Loucy (cell line): ENCODE measurements at regions not wholly inside any gene's neighbourhood (a gene's known extent, or its start where the extent isn't known, plus 50 kb on each side); places are given as distances from the start of the nearest gene placed in this dataset.

Source experiments
- H2AFZ ChIP-seq: fragments of 200-600 bp; sonication (generic); 2 replicates; pipeline ENCODE4 v1.6.0; 2016; ENCODE audit warnings: antibody characterized with exemption, mild to moderate bottlenecking, low read length, moderate library complexity
- H3F3A ChIP-seq: fragments of 200-600 bp; 2 replicates; pipeline ENCODE4 v1.6.0; 2016; ENCODE audit warnings: antibody characterized with exemption, low read depth, mild to moderate bottlenecking
- H3K27me3 ChIP-seq: fragments of 200-600 bp; sonication (generic); 2 replicates; pipeline ENCODE4 v1.6.1; 2014; ENCODE audit warnings: low read length, mild to moderate bottlenecking; ENCODE audit not compliant: insufficient read depth, poor library complexity, severe bottlenecking
- H3K36me3 ChIP-seq: fragments of 200-600 bp; sonication (generic); 2 replicates; pipeline ENCODE4 v1.6.1; 2016; ENCODE audit warnings: low read length; ENCODE audit not compliant: insufficient read depth
- H3K4me1 ChIP-seq: fragments of 200-600 bp; sonication (generic); 2 replicates; pipeline ENCODE4 v1.5.1; 2014; ENCODE audit warnings: low read length, mild to moderate bottlenecking; ENCODE audit not compliant: insufficient read depth, poor library complexity, severe bottlenecking
- H3K4me2 ChIP-seq: fragments of 200-600 bp; sonication (generic); 2 replicates; pipeline ENCODE4 v1.6.0; 2014; ENCODE audit warnings: antibody characterized with exemption, low read length, low read depth, mild to moderate bottlenecking; ENCODE audit not compliant: poor library complexity, severe bottlenecking
- H3K4me3 ChIP-seq: fragments of 200-600 bp; sonication (generic); 2 replicates; pipeline ENCODE4 v1.5.1; 2014; ENCODE audit warnings: low read length, mild to moderate bottlenecking, mixed read lengths; ENCODE audit not compliant: poor library complexity, severe bottlenecking
- H3K79me2 ChIP-seq: fragments of 200-600 bp; sonication (generic); 2 replicates; pipeline ENCODE4 v1.6.1; 2014; ENCODE audit warnings: low read length; ENCODE audit not compliant: insufficient read depth
- H3K9ac ChIP-seq: fragments of 200-600 bp; sonication (generic); 2 replicates; pipeline ENCODE4 v1.6.0; 2014; ENCODE audit warnings: mild to moderate bottlenecking, low read depth, low read length, moderate library complexity; ENCODE audit not compliant: poor library complexity, severe bottlenecking
- H3K9me2 ChIP-seq: fragments of 200-600 bp; sonication (generic); replicated peaks from 2 replicates; pipeline ENCODE4 v1.6.1; 2016; ENCODE audit warnings: low read depth, low read length, mixed read lengths
- H3K9me3 ChIP-seq: fragments of 200-600 bp; sonication (generic); 2 replicates; pipeline ENCODE4 v1.6.1; 2014; ENCODE audit warnings: mild to moderate bottlenecking, antibody characterized with exemption, low read length, low read depth; ENCODE audit not compliant: insufficient read depth
- H4K20me1 ChIP-seq: fragments of 200-600 bp; sonication (generic); 2 replicates; pipeline ENCODE4 v1.6.0; 2014; ENCODE audit warnings: antibody characterized with exemption, low read length, mild to moderate bottlenecking; ENCODE audit not compliant: insufficient read depth, poor library complexity, severe bottlenecking
- EZH2phosphoT487 ChIP-seq: fragments of 200-600 bp; IDR thresholded peaks from 2 replicates; pipeline ENCODE4 v1.6.1; 2018; ENCODE audit warnings: antibody characterized with exemption, mild to moderate bottlenecking, moderate library complexity, borderline replicate concordance
- TF ChIP-seq, protein P1 (sequence below): fragments of 200-600 bp; sonication (generic); conservative IDR thresholded peaks from 2 replicates; pipeline ENCODE4 v1.5.1; 2014; ENCODE audit warnings: mild to moderate bottlenecking, antibody characterized with exemption, low read length

- Histone ChIP-seq H4K20me1 (no peaks in the 10 kb centered on the region), H3K9me3 (no peaks in the 10 kb centered on the region), H3K36me3 (no peaks in the 10 kb centered on the region), H3K4me1 (peaks cover 2% of the 10 kb centered on the region), H3K4me2 (no peak overlapping the region), H2AFZ (no peak overlapping the region), H3K9ac (no peak overlapping the region), H3F3A (no peaks in the 10 kb centered on the region), H3K9me2 (no peaks in the 10 kb centered on the region), H3K4me3 (no peak overlapping the region), H3K27me3 (no peaks in the 10 kb centered on the region), H3K79me2 (no peaks in the 10 kb centered on the region)
- no peak for TF ChIP-seq EZH2phosphoT487
- TF ChIP-seq, protein P1, sequence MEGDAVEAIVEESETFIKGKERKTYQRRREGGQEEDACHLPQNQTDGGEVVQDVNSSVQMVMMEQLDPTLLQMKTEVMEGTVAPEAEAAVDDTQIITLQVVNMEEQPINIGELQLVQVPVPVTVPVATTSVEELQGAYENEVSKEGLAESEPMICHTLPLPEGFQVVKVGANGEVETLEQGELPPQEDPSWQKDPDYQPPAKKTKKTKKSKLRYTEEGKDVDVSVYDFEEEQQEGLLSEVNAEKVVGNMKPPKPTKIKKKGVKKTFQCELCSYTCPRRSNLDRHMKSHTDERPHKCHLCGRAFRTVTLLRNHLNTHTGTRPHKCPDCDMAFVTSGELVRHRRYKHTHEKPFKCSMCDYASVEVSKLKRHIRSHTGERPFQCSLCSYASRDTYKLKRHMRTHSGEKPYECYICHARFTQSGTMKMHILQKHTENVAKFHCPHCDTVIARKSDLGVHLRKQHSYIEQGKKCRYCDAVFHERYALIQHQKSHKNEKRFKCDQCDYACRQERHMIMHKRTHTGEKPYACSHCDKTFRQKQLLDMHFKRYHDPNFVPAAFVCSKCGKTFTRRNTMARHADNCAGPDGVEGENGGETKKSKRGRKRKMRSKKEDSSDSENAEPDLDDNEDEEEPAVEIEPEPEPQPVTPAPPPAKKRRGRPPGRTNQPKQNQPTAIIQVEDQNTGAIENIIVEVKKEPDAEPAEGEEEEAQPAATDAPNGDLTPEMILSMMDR, result no peak
Measured at GRCh38 chr10:129280908-129281586, 186.0 kb upstream of the MGMT start.

GRCh38 chr10:129285459-129285858 is 181.6 kb upstream of the MGMT start:
- H3K9me2 ChIP-seq, result no peaks in the 10 kb centered on the region
- H3K9ac ChIP-seq, result no peak overlapping the region
- H3F3A ChIP-seq, result no peaks in the 10 kb centered on the region
- H3K4me2 ChIP-seq, result no peak overlapping the region
- TF ChIP-seq, protein P1, result no peak
- H3K4me3 ChIP-seq, result no peak overlapping the region
- H3K9me3 ChIP-seq, result no peaks in the 10 kb centered on the region
- no peaks in the 10 kb centered on the region for H3K27me3 ChIP-seq
- no peaks in the 10 kb centered on the region for H4K20me1 ChIP-seq
- H2AFZ ChIP-seq, result no peak overlapping the region
- no peaks in the 10 kb centered on the region for H3K4me1 ChIP-seq
- no peaks in the 10 kb centered on the region for H3K36me3 ChIP-seq
- H3K79me2 ChIP-seq, result no peaks in the 10 kb centered on the region

DNA sequence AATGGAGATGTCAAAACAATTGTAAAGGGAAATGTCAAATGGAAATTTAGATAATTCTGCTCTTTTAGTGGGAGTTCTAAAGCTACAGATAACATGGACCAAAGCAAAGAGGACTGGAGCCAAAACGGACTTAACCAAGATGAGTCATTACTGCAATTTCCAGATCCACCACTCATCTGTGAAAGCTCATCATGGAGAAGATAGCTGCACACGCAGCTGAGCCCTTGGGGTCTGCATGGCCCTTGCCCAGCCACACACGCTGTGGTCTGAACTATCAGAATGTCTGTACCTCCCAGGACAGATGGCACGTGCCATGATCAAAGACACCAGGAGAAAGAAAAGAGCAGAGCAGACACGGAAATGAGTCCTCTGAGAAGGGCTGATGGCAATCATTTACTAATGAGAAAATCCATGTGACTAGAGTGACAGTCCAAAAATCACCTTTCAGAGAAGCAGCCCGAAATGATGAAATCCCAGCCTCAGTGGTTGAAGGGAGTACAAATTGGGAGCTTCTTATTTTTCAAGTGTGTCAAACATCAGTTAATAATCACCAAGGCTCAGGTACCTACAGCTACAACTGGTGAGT is 177.9 kb upstream of the MGMT start:
- Histone ChIP-seq H3K36me3 (no peaks in the 10 kb centered on the region), H3K9me3 (no peaks in the 10 kb centered on the region), H3K4me2 (no peak overlapping the region), H3F3A (no peaks in the 10 kb centered on the region), H3K9me2 (no peaks in the 10 kb centered on the region), H2AFZ (no peak overlapping the region), H3K9ac (no peak overlapping the region), H3K4me3 (no peak overlapping the region), H3K4me1 (no peaks in the 10 kb centered on the region), H3K27me3 (no peaks in the 10 kb centered on the region), H3K79me2 (no peaks in the 10 kb centered on the region), H4K20me1 (no peaks in the 10 kb centered on the region)
- TF ChIP-seq, protein P1, result no peak
- TF ChIP-seq EZH2phosphoT487, result no peak
